ENCODE measurements at regions not wholly inside any gene's neighbourhood (a gene's known extent, or its start where the extent isn't known, plus 50 kb on each side); places are given as distances from the start of the nearest gene placed in this dataset.

- Mint-ChIP-seq H3K9me3 (peaks cover 3 to 5% of the 10 kb centered on the region in 2 donors), H3K27me3 (ENCODE audit: low read depth in 2 of 2) (no peaks in the 10 kb centered on the region), H3K4me3 (no peak overlapping the region), H3K27ac (no peak overlapping the region), H3K36me3 (no peaks in the 10 kb centered on the region), H3K4me1 (no peaks in the 10 kb centered on the region)
- intact Hi-C loops (cut with micrococcal nuclease) = no loop called here
- Histone ChIP-seq H3K9me3 (ENCODE audit: control insufficient read depth, insufficient read depth, low read length) (no peaks in the 10 kb centered on the region), H3K4me3 (ENCODE audit: low read length) (no peak overlapping the region), H3K27me3 (ENCODE audit: control insufficient read depth, insufficient read depth, low read length) (no peaks in the 10 kb centered on the region), H3K36me3 (ENCODE audit: control insufficient read depth, insufficient read depth, low read length) (no peaks in the 10 kb centered on the region), H3K27ac (ENCODE audit: low read length) (no peak overlapping the region), H3K4me1 (ENCODE audit: control insufficient read depth, insufficient read depth, low read length) (no peaks in the 10 kb centered on the region)
- DNase-seq (no peak), ATAC-seq (no peak)
- TF ChIP-seq, protein P1, sequence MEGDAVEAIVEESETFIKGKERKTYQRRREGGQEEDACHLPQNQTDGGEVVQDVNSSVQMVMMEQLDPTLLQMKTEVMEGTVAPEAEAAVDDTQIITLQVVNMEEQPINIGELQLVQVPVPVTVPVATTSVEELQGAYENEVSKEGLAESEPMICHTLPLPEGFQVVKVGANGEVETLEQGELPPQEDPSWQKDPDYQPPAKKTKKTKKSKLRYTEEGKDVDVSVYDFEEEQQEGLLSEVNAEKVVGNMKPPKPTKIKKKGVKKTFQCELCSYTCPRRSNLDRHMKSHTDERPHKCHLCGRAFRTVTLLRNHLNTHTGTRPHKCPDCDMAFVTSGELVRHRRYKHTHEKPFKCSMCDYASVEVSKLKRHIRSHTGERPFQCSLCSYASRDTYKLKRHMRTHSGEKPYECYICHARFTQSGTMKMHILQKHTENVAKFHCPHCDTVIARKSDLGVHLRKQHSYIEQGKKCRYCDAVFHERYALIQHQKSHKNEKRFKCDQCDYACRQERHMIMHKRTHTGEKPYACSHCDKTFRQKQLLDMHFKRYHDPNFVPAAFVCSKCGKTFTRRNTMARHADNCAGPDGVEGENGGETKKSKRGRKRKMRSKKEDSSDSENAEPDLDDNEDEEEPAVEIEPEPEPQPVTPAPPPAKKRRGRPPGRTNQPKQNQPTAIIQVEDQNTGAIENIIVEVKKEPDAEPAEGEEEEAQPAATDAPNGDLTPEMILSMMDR (IDR thresholded peaks at IDR 0.05) = no peak
Measured at GRCh38 chr3:29079358-29079757, 201.5 kb upstream of the RBMS3 start.

GRCh38 chr3:29080967-29081366, 199.9 kb upstream of the RBMS3 start:
- H3K27me3 ChIP-seq (ENCODE audit: control insufficient read depth, insufficient read depth, low read length) = no peaks in the 10 kb centered on the region
- no peaks in the 10 kb centered on the region for H3K36me3 Mint-ChIP-seq
- H3K4me1 ChIP-seq (ENCODE audit: control insufficient read depth, insufficient read depth, low read length) = no peaks in the 10 kb centered on the region
- H3K27ac ChIP-seq (ENCODE audit: low read length) = no peak overlapping the region
- DNase-seq (no peak), ATAC-seq (no peak)
- H3K36me3 ChIP-seq (ENCODE audit: control insufficient read depth, insufficient read depth, low read length) = no peaks in the 10 kb centered on the region
- H3K4me1 Mint-ChIP-seq = no peaks in the 10 kb centered on the region
- no peak overlapping the region for H3K4me3 ChIP-seq (ENCODE audit: low read length)
- TF ChIP-seq, protein P1 (IDR thresholded peaks at IDR 0.05) = no peak
- H3K27ac Mint-ChIP-seq = no peak overlapping the region
- no peaks in the 10 kb centered on the region for H3K27me3 Mint-ChIP-seq (ENCODE audit: low read depth in 2 of 2)
- H3K9me3 ChIP-seq (ENCODE audit: control insufficient read depth, insufficient read depth, low read length) = no peaks in the 10 kb centered on the region
- no peak overlapping the region for H3K4me3 Mint-ChIP-seq
- peaks cover 5 to 8% of the 10 kb centered on the region in 2 donors for H3K9me3 Mint-ChIP-seq
- intact Hi-C loops (cut with micrococcal nuclease) = no loop called here

GRCh38 chr3:29083081-29083480, 197.8 kb upstream of the RBMS3 start:
- Mint-ChIP-seq H3K27ac (no peak overlapping the region), H3K4me1 (no peaks in the 10 kb centered on the region), H3K36me3 (no peaks in the 10 kb centered on the region), H3K4me3 (no peak overlapping the region), H3K9me3 (peaks cover 5 to 12% of the 10 kb centered on the region in 2 donors), H3K27me3 (ENCODE audit: low read depth in 2 of 2) (no peaks in the 10 kb centered on the region)
- DNase-seq (no peak), ATAC-seq (no peak)
- Histone ChIP-seq H3K4me3 (ENCODE audit: low read length) (no peak overlapping the region), H3K27me3 (ENCODE audit: control insufficient read depth, insufficient read depth, low read length) (no peaks in the 10 kb centered on the region), H3K9me3 (ENCODE audit: control insufficient read depth, insufficient read depth, low read length) (peaks cover 3% of the 10 kb centered on the region), H3K4me1 (ENCODE audit: control insufficient read depth, insufficient read depth, low read length) (no peaks in the 10 kb centered on the region), H3K36me3 (ENCODE audit: control insufficient read depth, insufficient read depth, low read length) (no peaks in the 10 kb centered on the region), H3K27ac (ENCODE audit: low read length) (no peak overlapping the region)
- TF ChIP-seq, protein P1 (IDR thresholded peaks at IDR 0.05) = no peak
- no CpG with 5 or more reads among the region's 2 CpGs for WGBS (ENCODE audit: insufficient coverage)
- intact Hi-C loops (cut with micrococcal nuclease) = no loop called here

- H3K27ac ChIP-seq (ENCODE audit: low read length) = no peak overlapping the region
- Mint-ChIP-seq H3K27ac (no peak overlapping the region), H3K9me3 (peaks cover 5 to 12% of the 10 kb centered on the region in 2 donors), H3K4me3 (no peak overlapping the region), H3K4me1 (no peaks in the 10 kb centered on the region), H3K27me3 (ENCODE audit: low read depth in 2 of 2) (no peaks in the 10 kb centered on the region), H3K36me3 (no peaks in the 10 kb centered on the region)
- no peaks in the 10 kb centered on the region for H3K4me1 ChIP-seq (ENCODE audit: control insufficient read depth, insufficient read depth, low read length)
- intact Hi-C loops (cut with micrococcal nuclease) = no loop called here
- TF ChIP-seq, protein P1 (IDR thresholded peaks at IDR 0.05) = no peak
- H3K9me3 ChIP-seq (ENCODE audit: control insufficient read depth, insufficient read depth, low read length) = peaks cover 5% of the 10 kb centered on the region
- no peak for DNase-seq
- H3K27me3 ChIP-seq (ENCODE audit: control insufficient read depth, insufficient read depth, low read length) = no peaks in the 10 kb centered on the region
- no peak for ATAC-seq
- 82% methylated on average over 1 of the region's 1 CpG for WGBS (ENCODE audit: insufficient coverage)
- H3K36me3 ChIP-seq (ENCODE audit: control insufficient read depth, insufficient read depth, low read length) = no peaks in the 10 kb centered on the region
- H3K4me3 ChIP-seq (ENCODE audit: low read length) = no peak overlapping the region
Measured at GRCh38 chr3:29083676-29084075, 197.2 kb upstream of the RBMS3 start.
